GM18508 (cell line): ENCODE measurements at regions not wholly inside any gene's neighbourhood (a gene's known extent, or its start where the extent isn't known, plus 50 kb on each side); places are given as distances from the start of the nearest gene placed in this dataset.
A peak's percentile ranks its signal among the peaks of the same experiment; 100 is the strongest.
"Not testable (repeated sequence)": the region's sequence is repeated elsewhere in the genome, so short reads cannot be mapped to it uniquely, and the experiment has no call there.

ENCODE experiments used
- ATAC-seq: cut with Tn5 transposase; IDR thresholded peaks from one replicate; pipeline ENCODE4 v1.9.1; 2021; ENCODE audit warnings: moderate number of reproducible peaks; ENCODE audit not compliant: insufficient read depth, unreplicated experiment

DNA sequence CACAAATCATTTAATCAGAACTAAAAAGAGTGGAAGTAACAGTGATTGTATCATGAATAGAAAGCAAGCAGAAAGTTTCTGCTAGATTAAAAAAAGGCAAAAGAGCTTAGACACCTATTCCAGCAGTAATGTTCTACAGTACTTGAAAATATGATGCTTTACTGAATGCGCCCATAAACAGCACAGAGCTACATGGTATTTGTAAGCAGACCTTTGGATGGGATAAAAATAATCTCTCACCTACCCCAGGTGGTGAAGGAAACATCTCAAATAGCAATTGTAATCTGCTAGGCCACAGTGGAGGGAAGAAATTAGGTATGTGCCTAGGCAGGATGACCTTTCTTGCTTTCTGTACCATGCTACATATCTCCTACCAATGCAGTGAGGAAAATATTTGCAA is 280.9 kb upstream of the PRKX start:
- no peak for ATAC-seq

GRCh38 chrX:3990569-3990968 is 277.1 kb upstream of the PRKX start:
- no peak for ATAC-seq

DNA sequence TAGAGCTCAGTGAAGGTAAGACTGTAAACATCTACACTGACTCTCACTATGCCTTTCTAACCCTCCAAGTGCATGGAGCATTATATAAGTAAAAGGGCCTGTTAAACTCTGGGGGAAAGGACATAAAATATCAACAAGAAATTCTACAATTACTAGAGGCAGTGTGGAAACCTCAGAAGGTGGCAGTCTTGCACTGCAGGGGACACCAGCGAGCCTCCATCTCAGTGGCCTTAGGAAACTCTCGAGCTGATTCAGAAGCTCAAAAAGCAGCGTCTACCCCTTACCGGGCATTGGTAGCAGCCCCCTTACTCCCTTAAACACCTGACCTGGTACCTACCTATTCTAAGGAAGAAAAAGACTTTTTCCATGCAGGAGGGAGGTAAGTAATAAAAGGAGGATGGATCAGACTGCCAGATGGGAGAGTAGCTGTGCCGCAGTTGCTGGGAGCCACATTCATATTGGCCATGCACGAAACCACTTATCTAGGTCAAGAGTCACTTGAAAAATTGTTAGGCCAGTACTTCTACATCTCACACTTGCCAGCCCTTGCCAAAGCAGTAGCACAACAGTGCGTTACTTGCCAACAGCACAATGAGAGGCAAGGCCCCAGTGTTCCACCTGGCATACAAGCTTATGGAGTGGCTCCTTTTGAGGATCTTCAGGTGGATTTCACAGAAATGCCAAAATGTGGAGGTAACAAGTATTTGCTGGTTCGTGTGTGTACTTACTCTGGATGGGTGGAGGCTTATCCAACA is 258.8 kb upstream of the PRKX start:
- not testable (repeated sequence) for ATAC-seq

GRCh38 chrX:3968749-3969148 is 255.3 kb upstream of the PRKX start:
- ATAC-seq: no peak

DNA sequence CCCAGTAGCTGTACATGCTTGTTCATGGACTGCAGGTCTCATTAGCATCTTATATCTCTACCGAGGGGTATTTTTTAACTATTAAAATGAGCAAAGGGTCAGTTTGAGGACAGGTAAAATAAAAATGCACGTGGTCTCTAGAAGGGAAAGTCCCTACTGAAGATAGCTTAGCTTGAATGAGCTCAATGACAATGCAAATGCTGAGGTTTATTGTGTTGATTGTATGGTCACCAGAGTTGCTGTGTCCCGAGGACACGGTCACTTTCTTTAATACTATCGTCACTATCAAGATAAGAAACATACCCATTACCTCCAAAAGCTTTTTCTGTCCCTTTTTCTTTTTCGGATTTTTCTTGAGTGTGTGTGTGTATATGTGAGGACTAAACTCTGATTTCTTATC is 250.5 kb upstream of the PRKX start:
- no peak for ATAC-seq

DNA sequence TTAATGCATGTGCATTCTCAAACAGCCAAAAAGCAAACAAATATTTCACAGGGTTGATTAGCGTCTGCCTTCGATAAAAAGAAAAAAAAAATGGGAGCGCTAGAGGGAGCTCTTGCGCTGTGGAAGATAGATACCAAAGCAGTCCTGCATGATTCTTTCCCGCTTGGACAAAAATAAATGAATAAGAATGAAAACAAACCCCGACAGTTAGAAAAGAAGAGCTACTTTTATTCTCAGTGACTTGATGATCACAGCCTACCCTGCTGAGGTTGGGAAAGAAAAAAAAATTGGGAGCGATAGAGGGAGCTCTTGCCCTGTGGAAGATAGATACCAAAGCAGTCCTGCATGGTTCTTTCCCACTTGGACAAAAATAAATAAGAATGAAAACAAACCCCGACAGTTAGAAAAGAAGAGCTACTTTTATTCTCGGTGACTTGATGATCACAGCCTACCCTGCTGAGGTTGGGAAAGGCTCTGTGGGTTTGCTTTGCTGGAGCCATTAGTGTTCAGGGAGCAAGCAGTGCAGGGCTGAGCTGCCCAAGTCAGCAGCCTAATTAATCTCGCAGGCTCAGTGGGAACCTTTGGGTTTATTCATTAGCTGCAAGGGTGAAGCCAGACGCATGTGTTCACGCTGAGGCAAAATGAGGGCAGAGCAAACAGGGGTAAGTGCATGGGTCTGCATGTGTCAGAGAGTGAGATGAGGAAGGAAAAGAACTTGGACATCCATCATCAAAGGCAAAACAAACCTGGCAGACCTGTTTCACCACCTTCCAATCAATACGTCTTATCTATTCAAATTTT is 249.3 kb upstream of the PRKX start:
- ATAC-seq: no peak

DNA sequence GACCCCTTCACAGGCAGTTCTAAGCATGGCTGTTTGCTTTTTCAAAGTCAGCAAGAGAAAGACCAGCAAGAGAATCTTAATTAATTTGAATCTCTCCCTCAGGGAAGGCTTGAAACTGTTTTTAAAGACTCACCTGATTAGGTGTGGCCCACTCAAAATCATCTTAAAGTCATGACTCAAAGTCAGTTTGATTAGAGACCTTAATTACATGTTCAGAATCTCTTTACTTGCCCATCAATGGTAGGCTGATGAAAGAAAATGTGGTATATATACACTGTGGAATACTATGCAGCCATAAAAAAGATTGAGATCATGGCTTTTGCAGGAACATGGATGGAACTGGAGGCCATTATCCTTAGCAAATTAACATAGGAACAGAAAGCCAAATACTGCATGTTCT is 247.5 kb upstream of the PRKX start:
- no peak for ATAC-seq

- no peak for ATAC-seq
Observed at GRCh38 chrX:3951859-3952258, 238.4 kb upstream of the PRKX start.

DNA sequence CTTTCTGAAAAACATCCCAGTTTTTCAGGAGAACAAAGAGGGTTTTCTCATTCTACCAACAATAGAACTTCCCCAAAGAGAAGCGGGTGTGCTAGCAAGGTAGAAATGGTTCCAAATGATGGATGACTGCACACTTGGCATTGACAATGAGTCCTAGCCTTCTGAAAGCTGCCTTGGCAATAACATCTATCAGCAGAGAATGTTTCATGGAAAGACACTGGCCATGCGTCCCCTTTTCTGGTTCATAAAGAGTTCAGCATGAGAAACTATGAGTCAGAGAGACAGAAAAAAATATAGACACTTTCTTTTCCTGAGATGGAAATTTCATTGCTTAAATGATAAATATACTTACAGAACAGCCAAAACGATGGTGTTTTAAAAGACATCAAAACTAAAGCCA is 236.9 kb upstream of the PRKX start:
- ATAC-seq: no peak

GRCh38 chrX:3943965-3944364 is 230.5 kb upstream of the PRKX start:
- no peak for ATAC-seq

DNA sequence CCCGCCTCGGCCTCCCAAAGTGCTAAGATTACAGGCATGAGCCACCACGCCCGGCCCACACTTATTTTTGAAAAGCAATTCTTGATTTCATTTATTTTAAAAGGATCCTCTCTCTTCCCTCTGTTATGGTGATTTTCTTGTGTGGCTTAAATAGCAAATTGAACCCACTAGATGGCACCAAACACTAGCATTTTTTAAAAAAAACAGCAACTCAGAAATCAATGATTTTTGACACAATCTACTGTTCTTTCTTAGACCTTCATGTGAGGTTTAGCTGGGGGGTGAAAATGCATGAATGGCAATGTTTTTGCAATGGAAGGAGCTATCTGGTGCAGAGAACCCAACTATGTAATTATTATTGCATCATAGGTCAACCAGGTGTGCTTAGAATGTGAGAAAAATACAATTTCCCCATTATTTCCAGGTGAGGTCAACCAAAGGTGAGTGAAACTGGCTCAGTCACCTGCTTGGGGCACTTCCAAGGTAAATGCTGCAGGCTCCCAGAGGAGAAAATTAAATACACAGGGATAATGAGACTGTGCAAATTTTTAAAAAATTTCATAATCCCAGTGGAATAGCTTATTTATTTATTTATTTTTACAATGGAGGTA is 226.7 kb upstream of the PRKX start:
- no peak for ATAC-seq

- no peak for ATAC-seq
Observed at GRCh38 chrX:3938587-3938986, 225.1 kb upstream of the PRKX start.

- not testable (repeated sequence) for ATAC-seq
Observed at GRCh38 chrX:3935196-3935595, 221.7 kb upstream of the PRKX start.

DNA sequence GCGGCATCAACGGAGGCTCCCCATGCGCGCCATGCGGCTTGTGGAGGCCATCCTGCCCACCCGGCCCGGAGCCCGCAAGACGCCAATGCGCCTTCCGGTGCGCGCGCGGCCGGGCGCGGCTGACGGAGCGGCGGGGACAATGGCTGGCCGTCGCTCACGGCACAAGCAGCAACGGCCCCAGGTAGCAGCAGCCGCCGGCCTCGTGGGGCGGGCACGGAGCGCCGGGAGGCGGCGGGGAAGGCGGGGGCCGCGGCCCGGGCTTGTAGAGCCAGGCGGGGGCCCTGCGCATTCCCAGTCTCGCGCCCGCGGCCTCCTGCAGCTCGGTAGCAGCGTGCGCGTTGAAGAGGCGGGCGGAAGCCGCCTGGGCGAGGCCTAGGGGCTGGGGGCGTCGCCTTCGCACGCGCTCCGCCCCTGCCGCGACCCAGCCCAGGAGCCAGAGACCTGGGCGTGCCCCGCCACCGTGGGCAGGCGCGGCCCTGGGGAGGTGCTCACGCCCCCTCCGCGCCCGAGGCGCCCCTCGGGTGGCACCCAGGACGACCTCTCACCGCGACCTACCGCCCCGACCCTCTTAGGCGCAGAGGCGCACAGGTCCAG is 207.1 kb upstream of the PRKX start:
- ATAC-seq: peak; percentile 92

DNA sequence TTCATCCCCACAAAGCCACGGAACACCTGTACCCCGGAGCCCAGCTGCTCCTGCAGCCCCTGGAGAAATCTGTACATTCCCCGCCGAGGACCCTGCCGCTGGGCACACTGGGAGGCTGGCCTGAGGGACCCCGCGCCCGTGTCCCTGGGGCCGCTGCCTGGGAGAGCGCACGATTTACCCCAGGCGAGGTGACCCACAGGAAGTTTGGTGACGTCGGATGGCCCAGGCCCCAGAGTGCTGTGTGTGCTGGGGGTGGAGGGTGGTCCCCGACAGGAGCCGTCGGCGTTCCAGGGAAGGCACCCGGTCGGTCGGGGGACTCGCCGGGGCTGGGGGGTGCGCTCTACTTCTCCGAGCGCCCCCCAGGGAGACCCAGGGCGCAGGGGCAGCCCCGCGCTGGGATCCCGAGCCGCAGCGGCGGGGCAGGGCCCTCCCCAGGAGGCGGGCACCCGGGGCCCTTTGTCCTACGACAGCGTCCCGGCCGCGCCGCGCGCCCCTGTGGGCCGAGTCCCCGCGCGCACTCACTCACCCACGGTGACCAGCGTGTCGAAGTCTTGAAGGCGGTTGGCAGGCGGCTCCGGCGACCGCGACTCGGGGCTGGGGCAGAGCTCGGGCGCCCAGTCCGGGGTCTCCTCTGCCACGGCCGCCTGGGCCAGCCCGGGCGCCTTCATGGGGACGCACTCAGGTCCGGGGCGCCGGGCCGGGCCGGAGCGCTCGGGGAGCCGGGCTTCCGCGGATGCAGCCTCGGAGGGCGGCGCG is 206.4 kb upstream of the PRKX start:
- peak; percentile 21 for ATAC-seq

GRCh38 chrX:3914813-3915212 is 201.4 kb upstream of the PRKX start:
- not testable (repeated sequence) for ATAC-seq

GRCh38 chrX:3914059-3914458 is 200.6 kb upstream of the PRKX start:
- ATAC-seq: not testable (repeated sequence)

- not testable (repeated sequence) for ATAC-seq
Observed at GRCh38 chrX:3911012-3911411, 197.6 kb upstream of the PRKX start.

GRCh38 chrX:3910611-3911010 is 197.2 kb upstream of the PRKX start:
- not testable (repeated sequence) for ATAC-seq
